ENCODE measurements at regions not wholly inside any gene's neighbourhood (a gene's known extent, or its start where the extent isn't known, plus 50 kb on each side); places are given as distances from the start of the nearest gene placed in this dataset.

DNA sequence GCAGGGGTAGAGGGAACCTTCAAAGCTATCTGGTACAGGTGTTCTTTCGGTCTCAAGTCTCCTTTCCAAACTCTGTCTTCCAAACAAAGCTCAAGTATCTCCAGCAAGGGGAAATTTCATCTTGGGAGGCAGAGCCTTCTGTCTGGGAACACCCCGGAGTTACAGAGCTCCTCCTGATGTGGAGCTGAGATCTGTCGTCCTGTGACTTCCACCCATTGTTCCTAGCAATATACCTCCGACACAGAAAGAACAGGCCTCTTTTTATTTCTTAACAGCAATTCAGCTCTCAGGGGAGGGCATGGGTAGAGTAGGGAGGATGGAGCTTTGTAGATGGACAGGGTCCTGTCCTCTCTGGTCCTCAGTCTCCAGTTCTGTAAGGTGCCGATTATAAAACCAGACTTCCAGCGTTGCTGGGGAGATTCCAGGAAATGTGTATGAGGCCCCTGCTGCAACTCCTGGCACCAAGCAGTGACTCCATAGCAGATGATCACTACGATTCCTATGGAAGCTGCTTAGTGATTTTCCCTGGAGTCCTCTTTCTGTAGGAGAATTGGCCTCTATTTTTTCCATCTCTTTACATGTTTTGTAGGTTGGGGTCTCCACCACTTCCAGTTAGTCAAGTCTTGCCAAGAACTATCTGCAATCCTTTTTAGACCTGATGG, 56.0 kb upstream of the ARGLU1 start:
- DNase-seq, result no peak

DNA sequence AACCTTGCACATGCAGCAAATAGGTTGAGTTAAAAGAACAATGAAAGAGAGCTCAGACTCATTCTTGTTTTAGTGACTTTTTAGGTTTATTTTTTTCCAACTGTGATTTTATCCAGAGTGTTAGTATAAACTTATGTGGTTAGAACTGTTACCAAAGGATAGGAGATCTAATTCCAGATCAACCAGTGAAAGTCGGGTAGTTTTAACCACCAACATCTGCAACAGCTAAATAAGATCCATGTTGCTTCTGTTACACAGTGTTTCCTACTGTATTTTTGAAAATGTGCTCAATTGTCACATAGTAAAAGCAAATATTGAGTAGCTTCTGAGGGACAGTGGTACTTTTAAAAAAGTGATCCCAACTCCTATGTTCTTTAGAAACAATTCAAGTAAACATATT, 53.9 kb upstream of the ARGLU1 start:
- DNase-seq, result no peak

DNA sequence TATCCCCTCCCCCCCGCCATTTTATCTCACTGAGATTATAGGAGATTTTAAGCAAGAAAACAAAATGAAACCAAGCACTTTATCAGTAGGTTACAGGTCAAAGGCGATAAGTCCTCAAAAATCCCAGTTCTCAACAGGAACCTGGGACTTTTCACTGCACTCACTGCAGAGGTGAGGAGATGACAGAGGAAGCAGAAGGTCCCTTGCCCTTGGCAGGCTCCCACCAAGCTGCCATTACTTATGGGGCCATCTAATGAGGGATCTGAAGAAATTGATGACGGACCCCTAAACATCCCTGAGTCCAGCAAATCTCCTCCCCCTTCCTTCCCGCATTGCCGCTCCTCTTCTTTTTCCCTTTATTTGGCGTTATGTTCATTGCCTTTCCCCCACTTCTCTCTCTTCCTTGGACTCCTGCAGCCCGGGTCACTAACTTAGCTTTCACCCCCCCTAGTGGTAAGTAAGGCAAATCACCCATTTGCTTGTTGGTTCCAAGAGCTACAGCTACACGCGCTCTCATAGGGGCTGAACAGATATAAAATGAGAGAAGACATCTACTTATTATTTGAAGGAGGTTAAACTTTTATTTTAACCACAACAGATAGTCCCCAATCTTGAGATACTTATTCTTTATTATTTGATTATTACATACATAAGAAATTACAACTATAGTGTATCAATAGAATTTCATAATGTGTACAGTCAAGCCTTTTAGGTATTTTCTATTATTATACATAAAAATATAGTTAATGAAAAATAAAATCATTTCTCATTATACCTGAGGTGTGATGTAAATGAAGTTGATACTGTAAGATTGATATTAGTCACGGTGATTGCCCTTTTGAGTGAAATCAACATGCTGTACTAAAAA, 52.0 kb upstream of the ARGLU1 start:
- peak; percentile 37 for DNase-seq

Data from NCI-H446 treated with DMSO at 0.1 percent for 48 hours (cell line).